Stimulated activated naive CD8-positive, alpha-beta T cell treated with anti-CD3 and anti-CD28 coated beads, Interleukin-15, Interleukin-2, amounts not matched to agents 100 U/mL and 50 U/mL, for 24 hours (primary cell): ENCODE measurements at regions not wholly inside any gene's neighbourhood (a gene's known extent, or its start where the extent isn't known, plus 50 kb on each side); places are given as distances from the start of the nearest gene placed in this dataset.
"Not testable (repeated sequence)": the region's sequence is repeated elsewhere in the genome, so short reads cannot be mapped to it uniquely, and the experiment has no call there.

Source experiments
- ATAC-seq: fragments of 150-1000 bp; cut with Tn5 transposase; one replicate; pipeline ENCODE4 v1.10.0; 2021
- DNase-seq: peaks from one replicate; pipeline ENCODE4 v3.0.0; 2021

DNA sequence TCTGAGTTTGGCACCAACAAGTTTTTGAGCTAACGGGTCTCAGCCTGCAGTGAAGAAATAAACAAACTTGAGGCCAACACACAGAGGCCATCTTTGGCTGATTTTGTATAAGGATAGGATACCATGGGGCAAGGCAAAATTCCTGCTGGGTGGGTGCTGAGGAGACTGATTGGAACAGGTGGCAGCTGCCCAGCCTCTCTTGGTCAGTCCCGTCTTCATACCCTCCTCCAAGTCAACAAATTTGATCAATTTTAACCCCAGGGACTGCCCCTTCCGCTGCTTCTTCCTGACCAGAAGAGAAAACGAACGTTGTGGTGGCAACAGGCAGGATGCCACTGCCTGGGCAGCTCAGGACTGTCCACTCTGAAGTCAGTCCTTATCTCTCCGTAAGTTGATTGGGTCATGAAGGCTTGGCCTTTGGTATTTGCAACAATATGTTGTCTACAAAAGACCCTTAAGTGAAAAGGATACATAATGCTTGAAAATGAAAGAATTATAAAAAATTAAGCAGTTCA is 139.3 kb downstream of the SPP2 start:
- ATAC-seq (no peak), DNase-seq (no peak)

DNA sequence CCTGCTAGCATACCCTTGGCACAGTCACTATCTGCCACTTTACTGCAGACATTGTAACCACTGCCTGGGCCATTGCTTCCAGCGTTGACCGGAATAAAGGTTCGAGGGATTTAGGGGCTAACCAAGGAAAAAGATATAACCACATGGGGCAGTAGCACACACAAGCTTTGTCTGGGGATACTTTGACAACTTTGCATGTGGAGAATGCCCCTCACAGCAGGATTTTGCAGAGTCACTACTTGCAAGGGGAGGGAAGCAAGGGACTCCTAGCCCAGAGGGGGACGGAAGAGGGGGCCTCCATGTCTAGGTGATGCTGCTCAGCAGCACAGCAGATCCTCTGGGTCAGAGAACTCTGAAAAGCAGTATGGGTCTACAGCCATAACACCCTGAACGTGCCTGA is 138.7 kb downstream of the SPP2 start:
- no peak for DNase-seq

DNA sequence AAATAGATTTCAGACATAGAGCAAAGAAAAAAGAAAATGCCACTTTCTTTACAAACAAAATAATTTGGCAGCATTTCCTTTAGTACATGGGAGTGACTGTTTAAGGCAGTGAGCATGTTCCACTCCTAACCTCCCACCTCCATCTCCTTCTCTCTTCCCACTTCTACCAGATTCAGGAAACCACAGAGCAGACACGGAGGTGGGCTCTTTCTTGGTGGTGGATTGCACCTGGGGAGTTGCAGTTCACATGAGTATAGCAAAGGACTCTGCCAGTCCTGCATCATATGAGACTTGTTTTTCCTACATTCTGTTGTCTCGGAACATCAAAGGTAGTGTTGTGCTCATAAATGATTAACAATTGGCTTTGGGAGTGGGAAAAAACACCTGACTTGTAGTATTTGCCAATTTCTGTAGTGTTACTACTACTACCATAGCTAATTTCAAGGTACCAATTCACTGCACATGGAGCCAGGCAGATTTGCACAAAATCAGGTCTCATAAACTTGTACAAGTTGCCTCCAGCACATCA is 137.2 kb downstream of the SPP2 start:
- DNase-seq = no peak
- ATAC-seq = no peak

More for the DNA sequence above, 138.7 kb downstream of the SPP2 start:
- ATAC-seq = no peak

DNA sequence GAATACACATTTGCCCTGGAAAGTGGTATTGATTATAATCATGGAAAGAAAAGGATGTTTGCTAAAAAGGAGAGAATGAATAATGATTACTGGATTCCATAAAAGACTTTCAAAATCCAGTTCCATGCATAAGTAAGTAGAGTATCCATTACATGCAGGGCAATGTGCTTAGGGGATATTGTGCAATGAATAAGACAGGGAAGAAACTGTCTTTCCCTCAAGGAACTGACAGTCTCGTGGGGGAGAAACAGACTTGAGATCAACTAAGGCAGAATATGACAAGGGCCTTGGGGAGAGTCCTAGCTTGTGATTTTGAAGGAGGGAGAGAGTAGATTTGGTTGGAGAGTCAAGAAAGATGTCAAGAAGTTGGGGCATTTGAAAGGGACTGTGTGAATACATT is 130.6 kb downstream of the SPP2 start:
- DNase-seq (no peak), ATAC-seq (no peak)

DNA sequence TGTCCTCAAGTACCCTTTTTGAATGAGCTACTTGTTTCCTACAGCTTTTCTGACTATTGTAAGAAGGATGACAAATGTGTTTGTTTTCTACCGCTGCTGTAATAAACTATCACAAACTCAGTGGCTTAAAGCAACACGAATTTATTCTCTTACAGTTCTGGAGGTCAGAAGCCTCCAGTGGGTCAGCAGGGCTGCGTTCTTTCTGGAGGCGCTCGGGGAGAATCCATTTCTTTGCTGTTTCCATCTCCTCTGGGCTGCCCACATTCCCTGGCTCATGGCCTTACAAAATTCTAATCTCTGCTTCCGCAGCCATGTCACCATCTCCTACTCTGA is 128.5 kb downstream of the SPP2 start:
- no peak for ATAC-seq
- no peak for DNase-seq

DNA sequence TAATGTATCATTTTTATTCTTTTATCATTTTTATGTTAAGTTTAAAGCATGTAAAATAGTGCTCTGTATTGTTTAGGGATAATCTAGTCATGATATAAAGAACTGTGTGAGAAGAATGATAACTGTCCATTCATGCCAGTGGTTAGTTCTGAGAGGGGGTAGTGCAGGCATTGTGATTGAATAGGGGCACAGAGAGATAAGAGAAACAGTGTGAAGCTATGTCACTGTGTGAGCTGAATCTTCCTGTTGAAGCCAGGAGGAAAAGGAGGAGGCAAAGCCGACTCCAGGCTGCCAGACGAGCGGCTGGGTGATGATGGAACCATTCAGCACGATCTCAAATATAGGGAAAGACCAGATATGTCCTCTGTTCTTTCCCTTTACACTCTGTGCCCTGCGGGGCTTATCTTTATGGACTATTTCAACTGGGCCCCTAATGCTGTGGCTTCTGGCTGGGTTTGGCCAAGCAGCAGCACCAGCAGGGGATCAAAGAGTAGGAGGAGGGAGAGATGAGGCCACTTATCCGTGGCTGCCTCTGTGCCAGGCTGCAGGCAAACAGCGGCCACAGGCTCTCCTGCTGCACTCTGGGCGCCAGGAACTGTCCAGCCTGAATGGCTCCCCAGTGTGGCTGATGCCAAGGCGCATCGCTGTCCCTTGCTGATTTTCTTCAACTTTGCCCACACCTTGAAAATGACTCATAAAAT is 128.0 kb downstream of the SPP2 start:
- ATAC-seq (no peak), DNase-seq (no peak)

DNA sequence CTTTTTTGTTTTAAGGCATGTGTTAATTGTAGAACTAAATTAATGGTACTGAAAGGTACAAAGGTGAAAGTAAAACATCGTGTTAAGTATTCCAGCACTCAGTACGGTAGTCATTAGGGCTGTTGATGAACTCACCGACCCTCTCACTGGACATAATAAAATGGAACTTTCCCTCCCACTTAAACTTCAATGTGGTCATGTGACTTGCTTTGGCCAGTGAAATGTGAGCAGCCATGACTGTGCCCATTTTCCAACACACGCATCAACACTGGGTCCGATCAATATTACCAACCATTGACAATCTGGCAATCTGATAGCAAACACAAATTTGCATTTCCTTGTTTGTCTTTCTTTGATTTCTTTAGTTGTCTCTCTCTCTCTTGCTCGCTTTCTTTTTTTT is 125.1 kb downstream of the SPP2 start:
- ATAC-seq = no peak

DNA sequence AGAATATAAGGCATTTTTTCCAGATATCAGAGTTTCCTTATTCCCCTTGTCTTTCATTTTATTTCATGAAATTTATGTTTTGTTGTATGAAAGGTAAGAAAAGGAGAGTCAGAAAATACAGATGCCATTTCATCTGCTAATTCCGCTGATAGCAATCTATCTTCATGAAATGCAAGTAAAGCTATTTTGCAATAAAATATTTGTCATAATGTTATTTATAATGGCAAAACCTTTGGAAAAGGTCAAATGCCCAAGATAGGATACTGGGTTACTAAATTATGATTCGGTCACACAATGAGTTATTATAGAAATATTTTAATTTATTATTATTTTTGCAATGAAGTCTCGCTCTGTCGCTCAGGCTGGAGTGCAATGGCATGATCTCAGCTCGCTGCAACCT is 124.2 kb downstream of the SPP2 start:
- no peak for DNase-seq
- no peak for ATAC-seq

More for the DNA sequence above, 125.1 kb downstream of the SPP2 start:
- no peak for DNase-seq

DNA sequence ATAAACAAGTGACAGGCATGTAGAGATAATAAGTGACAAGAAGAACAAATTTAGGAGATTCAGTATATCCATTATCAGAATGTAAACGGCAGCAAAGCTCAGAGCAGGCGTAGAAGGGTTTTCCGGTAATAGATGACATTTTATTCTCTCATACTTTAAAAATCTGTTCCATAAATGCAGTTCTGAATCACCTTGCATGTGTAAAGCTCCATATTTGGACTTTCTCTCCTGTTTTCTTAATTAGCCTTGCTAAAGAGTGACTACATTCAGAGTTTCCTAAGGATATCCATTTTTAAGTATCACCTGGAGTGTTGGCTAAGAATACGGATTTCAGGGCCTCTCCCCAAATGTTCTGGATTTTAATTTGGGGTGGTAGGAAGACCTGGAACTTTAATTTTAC is 122.0 kb downstream of the SPP2 start:
- ATAC-seq (no peak), DNase-seq (no peak)

DNA sequence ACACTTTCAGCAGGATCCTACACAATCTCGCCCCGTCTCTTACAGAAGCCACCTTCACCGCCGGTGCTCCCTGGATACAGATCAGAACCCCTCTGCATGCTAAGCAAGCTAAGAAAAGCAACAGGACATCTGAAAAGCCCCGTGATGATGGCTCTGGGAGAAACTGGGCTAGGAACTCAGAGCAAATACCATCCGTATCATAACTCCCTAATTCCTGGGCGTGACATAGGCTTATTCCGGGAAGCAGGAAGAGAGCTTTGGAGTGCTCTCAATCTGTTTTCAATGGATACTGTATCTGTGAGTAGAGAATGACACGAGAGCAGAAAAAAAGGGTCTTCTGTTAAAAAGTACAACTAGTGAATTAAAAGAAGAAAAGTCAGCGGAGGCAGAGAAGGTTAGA is 121.6 kb downstream of the SPP2 start:
- DNase-seq (no peak), ATAC-seq (no peak)

DNA sequence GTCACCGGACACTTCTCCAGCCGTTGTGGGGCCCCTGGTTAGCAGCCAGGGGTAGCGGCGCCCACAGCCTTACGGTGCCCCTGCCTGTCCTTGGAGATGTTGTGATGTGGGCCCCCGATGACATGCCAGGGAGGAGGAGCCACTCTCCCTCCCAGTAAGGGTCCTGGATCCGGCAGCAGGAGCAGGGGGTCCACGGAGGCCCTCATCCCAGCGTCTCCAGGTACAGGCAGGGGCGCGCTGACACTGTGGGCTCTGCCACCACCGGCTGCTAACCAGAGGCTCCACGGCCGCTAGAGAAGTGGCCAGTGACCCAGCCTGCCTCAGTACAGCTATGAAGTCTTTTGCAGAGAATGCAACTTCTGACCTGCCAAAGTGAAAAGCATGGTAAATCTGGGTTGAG is 121.2 kb downstream of the SPP2 start:
- no peak for DNase-seq
- no peak for ATAC-seq

DNA sequence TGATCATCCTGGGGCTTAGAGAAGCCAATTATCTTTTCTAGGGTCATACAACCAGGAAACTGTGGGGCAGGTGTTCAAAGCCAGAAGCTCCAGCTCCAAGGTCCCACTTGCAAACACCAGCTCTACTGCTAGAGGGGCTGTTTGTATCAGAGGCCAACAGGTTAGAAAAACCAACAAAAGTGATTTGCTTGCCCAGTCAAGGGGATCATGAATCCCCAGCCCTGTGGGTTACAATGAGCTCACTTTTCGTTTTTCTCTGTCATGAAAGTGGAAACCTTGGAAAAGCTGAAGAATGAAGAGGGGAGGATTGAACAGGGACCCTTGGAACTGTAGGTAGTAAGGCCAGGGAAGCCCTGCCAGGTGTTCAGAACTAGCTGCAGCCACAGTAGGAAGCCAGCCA is 119.2 kb downstream of the SPP2 start:
- ATAC-seq (no peak), DNase-seq (no peak)

DNA sequence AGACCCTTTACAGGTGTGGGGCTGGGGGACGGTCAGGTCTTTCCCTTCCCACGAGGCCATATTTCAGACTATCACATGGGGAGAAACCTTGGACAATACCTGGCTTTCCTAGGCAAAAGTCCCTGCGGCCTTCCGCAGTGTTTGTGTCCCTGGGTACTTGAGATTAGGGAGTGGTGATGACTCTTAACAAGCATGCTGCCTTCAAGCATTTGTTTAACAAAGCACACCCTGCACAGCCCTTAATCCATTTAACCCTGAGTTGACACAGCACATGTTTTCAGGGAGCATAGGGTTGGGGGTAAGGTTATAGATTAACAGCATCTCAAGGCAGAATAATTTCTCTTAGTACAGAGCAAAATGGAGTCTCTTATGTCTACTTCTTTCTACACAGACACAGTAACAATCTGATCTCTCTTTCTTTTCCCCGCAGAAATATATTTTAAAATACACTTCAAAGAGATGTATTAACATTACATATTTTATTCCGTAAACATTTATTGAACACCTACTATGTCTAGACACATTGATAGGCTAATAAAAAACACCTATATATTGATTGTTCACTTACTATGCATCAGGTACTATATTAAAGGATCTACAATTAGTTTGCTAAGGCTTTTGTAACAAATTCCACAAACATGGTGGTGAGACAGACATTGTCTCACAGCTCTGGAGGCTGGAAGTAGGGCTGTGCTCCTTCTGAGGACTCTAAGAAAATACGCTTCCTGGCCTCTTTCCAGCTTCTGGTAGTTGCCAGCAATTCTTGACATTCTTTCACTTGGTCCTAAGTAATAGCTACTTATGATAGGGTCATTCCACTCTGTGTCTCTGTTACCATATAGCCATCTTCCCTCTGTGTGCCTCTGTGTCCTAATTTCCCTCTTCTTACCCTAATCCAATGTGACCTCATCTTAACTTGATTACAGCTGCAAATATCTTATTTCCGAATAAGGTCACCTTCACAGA is 118.4 kb downstream of the SPP2 start:
- not testable (repeated sequence) for DNase-seq, ATAC-seq

DNA sequence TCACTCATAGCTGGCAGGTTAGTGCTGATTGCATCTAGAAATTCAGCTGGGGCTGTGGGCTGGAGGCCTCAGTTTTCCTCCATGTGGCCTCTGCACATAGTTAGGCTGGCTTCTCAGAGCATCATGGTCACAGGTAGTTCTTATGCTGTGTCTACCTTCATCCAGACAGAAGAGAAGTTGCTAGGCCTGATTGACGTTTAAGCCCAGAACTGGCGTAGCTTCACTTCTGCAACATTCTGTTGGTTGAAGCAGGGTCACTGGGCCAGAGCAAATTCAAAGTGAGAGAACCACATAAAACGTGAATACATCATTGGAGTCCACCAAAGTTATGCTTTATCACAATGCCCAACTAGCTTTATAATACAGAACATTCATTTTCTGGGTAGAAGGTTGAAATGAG is 116.0 kb downstream of the SPP2 start:
- ATAC-seq (no peak), DNase-seq (no peak)

DNA sequence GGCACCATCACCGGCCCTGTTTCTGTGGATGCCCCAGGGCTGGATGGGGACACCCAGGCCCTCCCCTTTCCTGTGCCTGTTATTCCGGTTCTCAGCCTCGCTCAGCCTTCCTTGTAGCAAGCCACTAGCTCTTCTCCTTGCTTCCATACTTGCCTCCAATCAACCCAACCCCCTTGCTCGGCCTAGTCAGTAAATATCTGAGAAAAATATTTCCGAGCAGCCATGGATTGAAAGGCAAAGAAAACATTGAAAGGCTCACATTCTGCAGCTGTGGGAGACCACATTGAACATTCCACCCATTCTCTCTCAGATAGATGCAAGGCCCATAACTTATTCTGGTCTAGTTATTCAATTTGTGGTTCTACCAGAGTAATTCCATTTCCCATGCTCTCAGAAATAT is 114.9 kb downstream of the SPP2 start:
- DNase-seq (no peak), ATAC-seq (no peak)

DNA sequence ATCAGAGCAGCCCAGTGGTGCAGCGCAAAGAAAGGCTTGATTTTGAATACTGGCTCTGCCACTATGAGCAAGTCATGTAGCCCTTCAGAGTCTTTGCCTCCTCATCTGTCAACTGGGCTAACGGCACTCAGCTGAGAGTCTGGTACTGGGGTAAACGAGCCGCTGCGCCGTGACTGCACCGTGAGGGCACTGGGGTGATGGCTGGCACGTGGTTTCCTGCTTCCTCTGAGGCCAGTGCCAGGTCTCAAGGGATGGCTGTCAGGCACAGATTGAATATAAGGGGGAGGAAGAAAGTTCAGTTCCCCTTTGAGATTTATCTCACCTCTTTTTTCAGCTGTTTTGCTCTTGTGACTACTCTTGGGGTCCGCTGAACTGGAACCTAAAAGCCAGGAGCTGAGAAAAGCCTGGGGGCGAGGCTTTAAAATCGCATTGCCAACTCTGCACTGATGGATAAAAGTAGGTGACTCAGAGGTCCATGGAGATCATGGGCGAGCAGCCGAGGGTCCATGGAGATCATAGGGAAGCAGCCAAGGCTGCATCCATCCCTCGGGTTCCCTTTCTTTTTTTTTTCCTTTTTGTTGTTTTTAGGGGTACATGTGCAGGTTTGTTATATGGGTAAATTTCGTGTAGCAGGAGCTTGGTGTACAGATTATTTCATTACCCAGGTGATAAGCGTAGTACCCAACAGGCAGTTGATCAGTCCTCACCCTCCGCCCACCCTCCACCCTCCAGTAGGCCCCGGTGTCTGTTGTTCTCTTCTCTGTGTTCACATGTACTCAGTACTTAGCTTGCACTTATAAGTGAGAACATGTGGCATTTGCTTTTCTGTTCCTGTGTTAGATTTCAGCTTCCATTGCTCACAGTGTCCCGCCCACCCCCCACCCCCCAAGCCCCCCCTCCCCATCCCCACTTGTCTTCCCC is 114.3 kb downstream of the SPP2 start:
- peak; percentile 64 for DNase-seq
- peak; percentile 81 for ATAC-seq

DNA sequence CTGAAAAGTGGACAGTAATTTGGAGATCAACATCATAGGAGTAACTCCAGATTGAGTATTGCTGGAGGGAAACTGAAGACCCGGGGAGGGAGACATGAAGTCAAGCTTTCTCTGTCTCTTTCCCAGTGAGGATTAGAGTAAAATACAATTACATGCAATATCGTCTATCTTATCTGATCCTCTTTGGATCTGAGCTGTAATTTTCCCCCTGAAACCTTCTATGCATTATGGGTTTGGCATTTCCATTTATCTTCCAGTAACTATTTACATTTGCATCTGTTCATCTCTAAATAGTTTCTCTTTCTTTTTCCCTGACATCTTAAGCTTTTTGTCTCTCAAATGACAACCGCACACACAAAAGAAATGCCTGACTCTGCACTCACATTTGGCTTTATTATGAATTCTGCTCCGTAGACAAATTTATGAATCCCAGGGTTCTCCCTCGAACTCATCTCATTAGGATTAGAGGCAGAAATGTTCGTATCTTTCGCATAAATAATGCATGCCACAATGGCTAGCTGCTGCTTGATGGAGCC is 113.1 kb downstream of the SPP2 start:
- ATAC-seq = no peak

DNA sequence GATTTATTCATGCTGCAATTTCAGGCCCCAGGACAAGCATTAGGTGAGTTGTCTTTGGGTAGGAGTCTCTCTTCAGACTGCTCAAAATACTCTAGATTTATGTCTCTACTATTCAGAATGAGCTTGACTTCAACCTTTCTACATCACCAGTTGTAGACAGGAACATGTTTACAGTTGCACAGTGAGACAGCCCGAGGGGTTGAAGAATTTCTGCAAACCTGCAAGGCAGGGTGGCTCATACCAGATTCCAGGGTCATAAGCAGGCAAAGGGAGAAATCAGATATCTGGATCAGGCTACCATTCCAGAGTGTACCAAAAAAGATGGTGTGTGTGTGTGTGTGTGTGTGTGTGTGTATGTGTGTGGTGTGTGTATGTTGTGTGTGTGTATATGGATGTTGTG is 112.4 kb downstream of the SPP2 start:
- no peak for ATAC-seq

More for the DNA sequence above, 113.1 kb downstream of the SPP2 start:
- no peak for DNase-seq

DNA sequence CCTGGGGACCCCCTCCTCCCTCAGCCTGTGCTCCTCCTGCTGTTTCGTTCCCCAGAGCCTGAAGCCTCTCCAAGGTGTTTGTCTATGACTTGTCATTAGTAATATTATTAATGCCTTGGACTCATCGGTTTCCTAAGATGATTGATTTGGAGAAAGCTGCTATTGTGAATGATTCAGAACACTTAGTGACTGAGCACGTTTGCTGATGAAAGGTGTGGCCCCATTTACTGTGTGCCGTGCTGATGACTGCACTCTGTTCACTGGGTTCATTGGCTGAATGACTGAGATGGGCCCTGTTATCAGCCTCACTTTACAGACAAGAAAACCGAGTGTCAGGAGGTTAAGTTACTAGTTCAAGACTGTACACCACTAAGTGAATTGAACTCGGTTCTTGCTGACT is 111.4 kb downstream of the SPP2 start:
- ATAC-seq (no peak), DNase-seq (no peak)

More for the DNA sequence above, 112.4 kb downstream of the SPP2 start:
- no peak for DNase-seq

DNA sequence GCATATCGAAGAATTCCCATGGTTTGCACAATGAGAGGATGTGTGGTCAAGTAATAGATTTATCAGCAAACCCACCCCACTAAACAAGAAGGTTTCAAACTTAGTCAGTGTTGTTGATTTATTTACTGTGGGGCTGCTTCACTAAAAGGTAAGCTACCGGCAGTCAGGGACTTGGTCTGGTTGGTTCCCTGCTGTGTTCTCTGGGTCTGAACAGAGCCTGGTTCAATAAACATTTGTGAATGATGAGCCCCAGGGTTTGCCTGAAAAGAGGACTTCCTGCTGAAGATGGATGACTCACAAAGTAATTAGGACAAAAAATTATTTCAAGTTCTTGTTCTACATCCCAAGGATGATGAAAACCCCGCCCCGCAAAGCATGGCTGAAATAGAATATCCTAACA is 108.3 kb downstream of the SPP2 start:
- DNase-seq (no peak), ATAC-seq (no peak)

DNA sequence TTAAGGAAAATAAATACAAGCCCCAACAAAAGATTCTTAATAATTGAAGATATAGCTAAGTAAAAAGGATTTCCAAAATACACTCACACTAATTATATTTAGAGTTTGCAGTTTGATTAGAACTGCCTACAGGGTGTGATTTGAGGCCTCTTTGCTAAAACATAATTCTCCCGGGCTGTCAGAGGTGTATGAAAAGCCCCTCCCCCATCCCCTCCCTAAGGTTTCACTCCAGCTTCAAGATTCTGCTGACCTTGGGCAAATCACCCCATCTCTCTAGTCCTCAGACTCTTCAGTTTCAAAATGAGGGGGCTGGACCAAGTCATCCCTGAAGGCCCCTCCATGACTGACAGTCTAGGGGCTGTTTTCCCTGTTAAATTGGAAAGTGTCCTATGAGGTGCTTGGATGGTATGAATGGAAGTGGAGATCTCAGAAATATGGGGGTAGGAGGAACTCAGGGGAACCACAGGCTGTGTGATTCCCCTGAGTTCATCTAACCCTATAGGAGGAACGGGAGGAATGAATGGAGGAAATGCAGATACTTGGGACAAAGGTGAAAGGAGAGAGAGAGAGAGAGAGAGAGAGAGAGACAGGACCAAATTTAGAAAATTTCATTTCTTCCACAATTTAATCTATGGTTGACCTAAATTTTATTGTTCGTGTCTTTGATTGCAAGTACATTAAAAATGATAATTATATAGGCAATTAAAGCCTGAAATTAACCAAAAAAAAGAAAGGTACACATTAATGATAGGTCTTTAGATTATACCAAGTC is 107.5 kb downstream of the SPP2 start:
- DNase-seq (no peak), ATAC-seq (no peak)
